ENCODE measurements at regions not wholly inside any gene's neighbourhood (a gene's known extent, or its start where the extent isn't known, plus 50 kb on each side); places are given as distances from the start of the nearest gene placed in this dataset.
A peak's percentile ranks its signal among the peaks of the same experiment; 100 is the strongest.
"Not testable (repeated sequence)": the region's sequence is repeated elsewhere in the genome, so short reads cannot be mapped to it uniquely, and the experiment has no call there.

DNA sequence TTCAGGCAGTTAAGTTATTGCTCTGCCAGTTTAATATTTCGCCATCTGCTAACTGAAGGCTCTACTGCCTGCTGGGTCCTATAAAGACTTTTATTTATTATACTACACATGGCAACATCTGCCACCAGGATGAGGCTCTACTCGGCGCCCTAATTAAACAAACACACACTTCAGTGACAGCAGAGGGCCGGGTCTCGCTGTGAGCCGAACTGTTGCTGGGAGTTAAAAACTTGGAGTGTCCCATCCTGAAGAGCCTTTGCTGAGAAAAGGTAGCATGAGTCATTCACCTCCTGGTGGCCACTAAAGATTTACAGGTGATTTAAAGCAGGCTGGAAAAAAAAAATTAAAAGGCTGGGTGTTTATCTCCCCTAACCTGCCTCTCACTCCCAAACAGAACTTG lies 183.7 kb downstream of the NPIPA8 start:
- H3K27ac ChIP-seq; H3K9me3 ChIP-seq; DNase-seq; H3K4me1 ChIP-seq; H3K36me3 ChIP-seq; H3K27me3 ChIP-seq (replicated peaks in 1 of 7); H3K4me3 ChIP-seq; intact Hi-C loops (cut with DNase I; ENCODE audit: low total_unique reads): not testable (repeated sequence)
- 81 to 92% (median 86%) methylated on average over 2 to 5 of the region's 6 CpGs for WGBS, 5 donors

DNA sequence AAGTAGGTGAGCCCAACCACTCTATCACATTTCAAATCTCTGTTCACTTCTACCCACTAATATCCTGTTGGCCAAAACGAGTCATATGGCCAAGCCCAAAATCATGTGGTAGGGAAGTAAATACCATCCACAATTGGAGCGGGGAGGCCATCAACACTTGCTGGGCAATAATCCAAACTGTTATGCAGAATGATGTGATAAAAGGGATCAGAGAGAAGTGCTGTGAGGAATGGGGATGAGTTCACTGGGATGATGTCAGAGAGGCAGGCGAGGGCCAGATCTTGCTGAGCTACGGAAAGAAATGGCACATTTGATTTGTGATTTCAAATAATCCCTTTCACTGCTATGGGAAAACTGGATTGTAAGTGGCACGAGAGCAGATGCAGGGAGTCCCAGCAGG lies 188.4 kb downstream of the NPIPA8 start:
- H3K4me1 ChIP-seq; H3K27me3 ChIP-seq (replicated peaks in 1 of 7); DNase-seq; H3K4me3 ChIP-seq; H3K9me3 ChIP-seq; intact Hi-C loops (cut with DNase I; ENCODE audit: low total_unique reads); H3K36me3 ChIP-seq; H3K27ac ChIP-seq: not testable (repeated sequence)
- whole genome bisulfite sequencing, 5 donors: 75 to 83% methylated on average over 1 of the region's 5 CpGs; no CpG with 5 or more reads in 3 of the 5 donors

DNA sequence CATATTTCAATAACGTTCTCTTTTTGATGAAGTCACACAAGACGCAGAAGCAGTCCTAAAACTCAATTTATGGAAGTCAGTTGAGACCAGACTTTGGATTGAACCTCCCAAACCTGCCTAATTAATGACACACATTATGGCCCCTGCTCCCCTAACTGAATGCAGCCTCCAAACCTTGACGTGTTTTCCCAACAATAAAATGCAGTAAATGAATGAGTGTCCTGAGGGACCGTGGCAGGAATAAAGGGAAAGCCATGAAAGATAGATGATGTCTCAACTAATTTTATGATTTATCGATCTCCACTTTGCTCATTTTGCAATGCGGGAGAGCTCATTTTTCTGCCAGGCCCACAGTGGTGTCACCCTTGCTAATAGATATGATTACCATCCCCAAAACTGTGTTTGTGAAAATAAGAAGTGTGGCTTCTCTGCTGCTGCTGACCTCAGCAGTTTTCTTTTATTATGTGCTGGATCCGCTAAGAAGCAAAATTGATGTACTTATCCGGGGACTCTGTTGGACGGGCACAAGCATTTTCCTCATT lies 189.9 kb downstream of the NPIPA8 start:
- not testable (repeated sequence) for DNase-seq

DNA sequence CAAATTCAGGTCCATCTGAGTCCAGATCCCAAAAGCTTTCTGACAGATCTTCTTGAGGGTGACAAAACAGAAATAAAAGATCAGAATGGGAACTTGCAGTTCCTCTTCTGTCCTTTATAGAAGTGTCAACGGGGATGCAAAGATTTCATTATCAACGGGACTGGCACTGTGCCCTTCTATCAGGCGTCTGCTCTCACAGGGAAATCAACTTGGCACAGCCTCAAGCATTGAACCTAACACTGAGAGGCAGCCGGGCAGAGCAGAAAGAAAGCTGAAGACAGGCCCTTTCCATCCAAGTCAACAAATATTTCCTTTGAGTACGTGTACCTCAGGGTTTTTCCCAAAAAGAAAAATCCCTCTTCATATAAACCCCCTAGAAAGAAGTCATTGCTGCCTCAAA lies 194.5 kb downstream of the NPIPA8 start:
- H3K27me3 ChIP-seq (replicated peaks in 1 of 7); H3K4me1 ChIP-seq; H3K4me3 ChIP-seq; H3K9me3 ChIP-seq; DNase-seq; H3K36me3 ChIP-seq; H3K27ac ChIP-seq; intact Hi-C loops (cut with DNase I; ENCODE audit: low total_unique reads): not testable (repeated sequence)
- no CpG with 5 or more reads among the region's 5 CpGs for WGBS, 5 donors

More for the DNA sequence above, 189.9 kb downstream of the NPIPA8 start:
- H3K4me3 ChIP-seq; H3K4me1 ChIP-seq; H3K9me3 ChIP-seq; H3K36me3 ChIP-seq; H3K27ac ChIP-seq; H3K27me3 ChIP-seq (replicated peaks in 1 of 7); intact Hi-C loops (cut with DNase I; ENCODE audit: low total_unique reads): not testable (repeated sequence)
- no CpG with 5 or more reads among the region's 9 CpGs for WGBS, 5 donors

DNA sequence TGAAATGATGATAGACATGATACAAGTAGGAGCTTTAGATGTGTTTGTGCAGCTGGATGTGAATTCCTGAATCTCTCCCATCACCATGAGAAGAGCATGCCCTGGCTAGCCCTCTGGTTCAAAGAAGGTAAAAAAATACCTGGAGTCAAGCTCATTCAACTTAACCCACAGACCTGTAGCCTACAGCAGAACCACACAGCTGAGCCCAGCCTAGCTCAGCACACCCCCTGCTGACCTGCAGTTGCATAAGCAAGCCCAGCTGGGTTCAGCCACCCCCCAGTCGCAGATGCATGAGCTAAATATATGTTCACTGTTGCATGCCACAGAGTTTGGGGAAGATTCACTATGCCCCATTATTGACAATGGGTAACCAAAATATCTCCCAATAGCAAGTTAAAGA lies 200.2 kb downstream of the NPIPA8 start:
- H3K4me3 ChIP-seq; intact Hi-C loops (cut with DNase I; ENCODE audit: low total_unique reads); H3K36me3 ChIP-seq; DNase-seq; H3K27me3 ChIP-seq (replicated peaks in 1 of 7); H3K9me3 ChIP-seq; H3K4me1 ChIP-seq; H3K27ac ChIP-seq: not testable (repeated sequence)
- no CpG with 5 or more reads among the region's 1 CpG for WGBS, 5 donors

DNA sequence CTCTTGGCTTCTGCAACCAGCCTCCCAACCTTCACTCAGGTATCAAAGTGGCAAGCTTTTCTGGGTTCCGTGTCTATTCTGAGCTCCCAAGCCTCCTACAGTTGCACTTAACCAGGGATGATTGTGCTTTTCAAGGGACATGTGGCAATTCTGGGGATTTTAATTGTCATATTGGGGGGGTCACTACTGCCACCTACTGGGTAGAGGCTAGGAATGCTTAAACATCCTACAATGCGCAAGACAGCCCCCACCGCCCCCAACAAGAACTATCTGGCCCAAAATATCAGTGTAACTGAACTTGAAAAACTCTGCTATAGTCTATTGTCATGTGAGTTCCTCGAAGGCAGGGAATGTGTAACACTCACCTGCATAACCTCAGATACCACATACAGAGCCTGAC lies 201.5 kb downstream of the NPIPA8 start:
- WGBS, 5 donors: 41 to 93% (median 63%) methylated on average over 1 of the region's 4 CpGs; no CpG with 5 or more reads in 1 of the 5 donors

DNA sequence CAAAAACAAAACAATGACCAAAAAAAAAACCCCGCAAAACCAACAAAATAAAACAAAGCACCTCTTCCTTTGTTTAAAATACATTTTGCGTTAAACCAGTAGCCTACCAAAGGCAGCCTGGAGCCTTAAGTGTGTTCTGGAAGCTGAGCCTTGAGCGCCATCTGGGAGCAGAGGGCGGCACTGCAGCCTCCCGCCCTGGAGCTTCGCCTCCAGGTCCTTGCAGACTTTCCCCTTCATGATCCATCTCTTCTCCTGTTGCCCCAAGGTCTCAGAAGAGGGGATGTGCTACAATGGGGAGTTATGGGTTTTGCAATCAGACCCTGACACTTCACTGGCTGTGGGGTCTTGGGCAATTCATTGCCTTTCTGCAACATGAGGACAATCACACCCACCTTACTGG lies 204.9 kb downstream of the NPIPA8 start:
- WGBS, 5 donors: 0 to 6% (median 3%) methylated on average over 1 to 4 of the region's 6 CpGs; no CpG with 5 or more reads in 1 of the 5 donors
- H3K27me3 ChIP-seq (replicated peaks in 1 of 7); DNase-seq; H3K27ac ChIP-seq; H3K9me3 ChIP-seq; H3K4me1 ChIP-seq; H3K4me3 ChIP-seq; intact Hi-C loops (cut with DNase I; ENCODE audit: low total_unique reads); H3K36me3 ChIP-seq: not testable (repeated sequence)
- TF ChIP-seq, protein P1, sequence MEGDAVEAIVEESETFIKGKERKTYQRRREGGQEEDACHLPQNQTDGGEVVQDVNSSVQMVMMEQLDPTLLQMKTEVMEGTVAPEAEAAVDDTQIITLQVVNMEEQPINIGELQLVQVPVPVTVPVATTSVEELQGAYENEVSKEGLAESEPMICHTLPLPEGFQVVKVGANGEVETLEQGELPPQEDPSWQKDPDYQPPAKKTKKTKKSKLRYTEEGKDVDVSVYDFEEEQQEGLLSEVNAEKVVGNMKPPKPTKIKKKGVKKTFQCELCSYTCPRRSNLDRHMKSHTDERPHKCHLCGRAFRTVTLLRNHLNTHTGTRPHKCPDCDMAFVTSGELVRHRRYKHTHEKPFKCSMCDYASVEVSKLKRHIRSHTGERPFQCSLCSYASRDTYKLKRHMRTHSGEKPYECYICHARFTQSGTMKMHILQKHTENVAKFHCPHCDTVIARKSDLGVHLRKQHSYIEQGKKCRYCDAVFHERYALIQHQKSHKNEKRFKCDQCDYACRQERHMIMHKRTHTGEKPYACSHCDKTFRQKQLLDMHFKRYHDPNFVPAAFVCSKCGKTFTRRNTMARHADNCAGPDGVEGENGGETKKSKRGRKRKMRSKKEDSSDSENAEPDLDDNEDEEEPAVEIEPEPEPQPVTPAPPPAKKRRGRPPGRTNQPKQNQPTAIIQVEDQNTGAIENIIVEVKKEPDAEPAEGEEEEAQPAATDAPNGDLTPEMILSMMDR (IDR thresholded peaks at IDR 0.05 in 8 of 11, conservative IDR thresholded peaks at IDR 0.05 in 3 of 11): peak in 7 of 11 experiments; percentile 21 to 68 (median 62)

More for the DNA sequence above, 201.5 kb downstream of the NPIPA8 start:
- H3K4me1 ChIP-seq; intact Hi-C loops (cut with DNase I; ENCODE audit: low total_unique reads); H3K9me3 ChIP-seq; H3K27me3 ChIP-seq (replicated peaks in 1 of 7); H3K27ac ChIP-seq; H3K36me3 ChIP-seq; H3K4me3 ChIP-seq; DNase-seq: not testable (repeated sequence)

DNA sequence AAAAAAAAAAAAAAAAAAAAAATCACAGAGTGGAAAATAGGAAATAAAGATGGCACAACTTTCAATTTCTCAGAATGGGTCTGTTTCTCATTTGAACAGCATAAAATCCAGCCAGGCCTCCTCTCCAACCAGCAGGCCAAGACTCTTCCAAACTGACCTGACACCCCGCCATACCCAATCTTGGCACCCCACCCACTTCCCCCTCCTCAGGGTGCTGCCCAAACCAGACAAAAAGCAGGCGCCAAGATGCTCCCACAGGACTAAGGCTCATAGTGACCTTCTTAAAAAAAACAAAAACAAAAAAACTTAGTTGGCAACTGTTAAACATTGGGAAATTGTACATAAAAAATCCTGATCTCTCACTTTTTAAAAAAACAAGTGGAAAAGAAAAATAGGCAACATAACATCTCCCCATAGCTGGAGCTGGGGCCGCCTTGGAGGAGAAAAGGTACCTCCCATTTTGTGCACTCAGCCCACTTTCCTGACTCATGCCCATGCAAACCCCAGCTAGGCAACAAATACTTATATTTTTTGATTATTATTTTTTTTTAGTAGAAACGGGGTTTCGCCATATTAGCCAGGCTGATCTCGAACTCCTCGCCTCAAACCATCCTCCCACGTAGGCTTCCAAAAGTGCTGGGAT lies 205.9 kb downstream of the NPIPA8 start:
- H3K36me3 ChIP-seq; H3K27me3 ChIP-seq (replicated peaks in 1 of 7); H3K27ac ChIP-seq; intact Hi-C loops (cut with DNase I; ENCODE audit: low total_unique reads); H3K9me3 ChIP-seq; H3K4me3 ChIP-seq; DNase-seq; H3K4me1 ChIP-seq: not testable (repeated sequence)
- 87 to 92% (median 88%) methylated on average over 2 to 7 of the region's 8 CpGs for WGBS, 5 donors

DNA sequence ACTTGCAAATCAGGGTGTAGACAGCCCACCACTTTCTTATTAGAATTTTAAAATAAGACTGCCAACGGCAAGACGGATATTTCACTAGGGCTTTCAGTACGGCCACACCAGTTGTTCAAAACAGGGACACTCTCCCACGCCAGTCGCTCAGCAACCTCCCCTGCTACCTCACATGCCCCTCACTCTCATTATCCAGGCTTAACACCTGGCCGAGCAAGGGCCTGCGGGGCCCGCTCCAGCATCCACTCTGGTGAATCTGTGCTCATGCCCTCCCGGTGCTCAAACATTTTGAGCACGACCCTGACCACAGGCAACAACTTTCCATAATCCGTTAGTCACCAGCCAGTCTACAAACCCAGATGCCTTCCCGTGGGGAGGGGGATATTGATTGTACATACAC lies 209.5 kb downstream of the NPIPA8 start:
- H3K36me3 ChIP-seq; H3K4me3 ChIP-seq; H3K4me1 ChIP-seq; H3K27ac ChIP-seq; H3K9me3 ChIP-seq; DNase-seq; intact Hi-C loops (cut with DNase I; ENCODE audit: low total_unique reads); H3K27me3 ChIP-seq (replicated peaks in 1 of 7): not testable (repeated sequence)
- WGBS, 5 donors: 86 to 100% methylated on average over 1 to 2 of the region's 12 CpGs; no CpG with 5 or more reads in 3 of the 5 donors

DNA sequence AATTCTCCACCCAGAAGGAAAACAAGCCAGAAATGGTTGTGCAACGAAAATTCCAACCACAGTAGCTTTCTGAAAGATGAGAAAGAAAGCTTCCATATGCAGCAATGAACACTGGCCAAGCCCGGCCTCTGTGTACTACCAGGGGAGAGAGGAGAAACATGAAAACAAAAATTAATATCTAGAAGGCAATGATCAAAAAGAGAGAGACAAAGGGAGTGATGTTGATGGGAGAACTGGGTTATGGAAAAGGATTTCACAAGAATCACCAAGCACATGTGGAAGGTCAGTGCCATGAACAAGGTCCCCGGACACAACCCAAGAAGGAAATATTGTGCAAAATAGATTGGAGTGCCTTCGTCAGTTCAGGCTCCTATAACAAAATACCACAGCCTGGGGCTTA lies 217.4 kb downstream of the NPIPA8 start:
- H3K4me3 ChIP-seq; H3K9me3 ChIP-seq; DNase-seq; H3K4me1 ChIP-seq; intact Hi-C loops (cut with DNase I; ENCODE audit: low total_unique reads); H3K36me3 ChIP-seq; H3K27me3 ChIP-seq (replicated peaks in 1 of 7); H3K27ac ChIP-seq: not testable (repeated sequence)
- WGBS, 5 donors: 56 to 77% (median 59%) methylated on average over 2 to 3 of the region's 4 CpGs
